PC-9 (cell line): ENCODE measurements at regions not wholly inside any gene's neighbourhood (a gene's known extent, or its start where the extent isn't known, plus 50 kb on each side); places are given as distances from the start of the nearest gene placed in this dataset.

Experiments used
- BruUV-seq: library from RNA; stranded (reverse); fragments of 400-500 nt; replicated peaks from 2 replicates; lab custom pipeline; 2021; lab: Mats Ljungman, UMichigan
- CTCF ChIA-PET: fragments of 300-600 bp; sonication (Branson Sonifier 250); formaldehyde crosslinking; loops from one replicate; lab custom pipeline; 2022; ENCODE audit warnings: antibody characterized with exemption; lab: Charles Lee
- POLR2A ChIA-PET: fragments of 300-600 bp; sonication (Branson Sonifier 250); formaldehyde crosslinking; loops from one replicate; lab custom pipeline; 2022; ENCODE audit warnings: antibody characterized with exemption; ENCODE audit not compliant: unreplicated experiment; lab: Charles Lee
- DNase-seq, 2 experiments: peaks; one replicate each; pipeline versions ENCODE4 v3.0.0 to v3.0.0-alpha.2; 2015 to 2022; ENCODE audit warnings: mixed read lengths in 1 of 2
- H2AFZ ChIP-seq: fragments of 200-600 bp; sonication (generic); 2 replicates; pipeline ENCODE4 v1.8.1; 2017; ENCODE audit warnings: antibody characterized with exemption
- H3F3A ChIP-seq: fragments of 200-600 bp; sonication (generic); 2 replicates; pipeline ENCODE4 v1.8.1; 2017; ENCODE audit warnings: antibody characterized with exemption, mild to moderate bottlenecking, low read depth; ENCODE audit not compliant: insufficient read depth
- H3K27ac ChIP-seq: fragments of 200-600 bp; sonication (generic); 2 replicates; pipeline ENCODE4 v1.6.1; 2016; ENCODE audit warnings: mixed run types
- H3K27me3 ChIP-seq: fragments of 200-600 bp; sonication (generic); 2 replicates; pipeline ENCODE4 v1.6.1; 2016; ENCODE audit warnings: low read depth, mixed run types; ENCODE audit not compliant: insufficient read depth
- H3K36me3 ChIP-seq: fragments of 200-600 bp; sonication (generic); 2 replicates; pipeline ENCODE4 v1.6.1; 2016; ENCODE audit warnings: low read depth, mixed run types
- H3K4me1 ChIP-seq: fragments of 200-600 bp; sonication (generic); replicated peaks from 2 replicates; pipeline ENCODE4 v1.6.1; 2016; ENCODE audit warnings: mixed run types; ENCODE audit not compliant: insufficient read depth
- H3K4me2 ChIP-seq: fragments of 200-600 bp; sonication (generic); 2 replicates; pipeline ENCODE4 v1.6.1; 2017; ENCODE audit warnings: mixed run types
- H3K4me3 ChIP-seq: fragments of 200-600 bp; sonication (generic); 2 replicates; pipeline ENCODE4 v1.6.1; 2016; ENCODE audit warnings: mixed run types
- H3K79me2 ChIP-seq: fragments of 200-600 bp; sonication (generic); 2 replicates; pipeline ENCODE4 v1.6.1; 2017; ENCODE audit warnings: low read depth, mixed run types
- H3K9me2 ChIP-seq: fragments of 200-600 bp; sonication (generic); 2 replicates; pipeline ENCODE4 v1.8.1; 2017; ENCODE audit warnings: mild to moderate bottlenecking; ENCODE audit not compliant: insufficient read depth
- H3K9me3 ChIP-seq: fragments of 200-600 bp; sonication (generic); 2 replicates; pipeline ENCODE4 v1.8.1; 2016; ENCODE audit warnings: low read depth; ENCODE audit not compliant: insufficient read depth
- H4K20me1 ChIP-seq: fragments of 200-600 bp; sonication (generic); 2 replicates; pipeline ENCODE4 v1.8.1; 2017; ENCODE audit not compliant: insufficient read depth
- CTCF ChIP-seq: fragments of 200-600 bp; sonication (generic); conservative IDR thresholded peaks from 2 replicates; pipeline ENCODE4 v1.6.1; 2017; ENCODE audit warnings: mixed run types, antibody characterized with exemption, mild to moderate bottlenecking, moderate library complexity
- EZH2 ChIP-seq: fragments of 200-600 bp; sonication (generic); IDR thresholded peaks from 2 replicates; pipeline ENCODE4 v1.8.0; 2017; ENCODE audit warnings: antibody characterized with exemption, low read depth
- intact Hi-C: fragments of 100-400 bp; cut with micrococcal nuclease; formaldehyde crosslinking; loops from one replicate; pipeline ENCODE4 v1.10.0; 2022; ENCODE audit not compliant: unreplicated experiment

- intact Hi-C loops, result no loop called here
- Histone ChIP-seq H3K4me1 (no peaks in the 10 kb centered on the region), H3K9me3 (no peaks in the 10 kb centered on the region), H3K27me3 (no peaks in the 10 kb centered on the region), H2AFZ (no peak overlapping the region), H3K36me3 (no peaks in the 10 kb centered on the region), H3K4me3 (no peak overlapping the region), H3F3A (no peaks in the 10 kb centered on the region), H3K9me2 (no peaks in the 10 kb centered on the region), H3K79me2 (no peaks in the 10 kb centered on the region), H3K27ac (no peak overlapping the region), H4K20me1 (no peaks in the 10 kb centered on the region), H3K4me2 (no peak overlapping the region)
- TF ChIP-seq EZH2, result no peak
- TF ChIP-seq CTCF, result no peak
- ChIA-PET POLR2A (no interaction called here), CTCF (no interaction called here)
- peak in 1 of 2 experiments; percentile 39 for DNase-seq
- no TSS peak for BruUV-seq
Observed at GRCh38 chr21:16863362-16863905, 649.4 kb upstream of the CXADR start.

- Histone ChIP-seq H4K20me1 (no peaks in the 10 kb centered on the region), H3K9me2 (no peaks in the 10 kb centered on the region), H3F3A (no peaks in the 10 kb centered on the region), H3K27ac (no peak overlapping the region), H3K4me2 (no peak overlapping the region), H3K4me3 (no peak overlapping the region), H3K9me3 (no peaks in the 10 kb centered on the region), H3K27me3 (no peaks in the 10 kb centered on the region), H2AFZ (no peak overlapping the region), H3K4me1 (no peaks in the 10 kb centered on the region), H3K79me2 (no peaks in the 10 kb centered on the region), H3K36me3 (no peaks in the 10 kb centered on the region)
- no TSS peak for BruUV-seq
- ChIA-PET POLR2A (no interaction called here), CTCF (no interaction called here)
- no peak for DNase-seq
- intact Hi-C loops, result no loop called here
- TF ChIP-seq EZH2 (no peak), CTCF (no peak)
Observed at GRCh38 chr21:16863908-16864307, 648.9 kb upstream of the CXADR start.

GRCh38 chr21:16865632-16866031 is 647.2 kb upstream of the CXADR start:
- no peaks in the 10 kb centered on the region for H3K9me2 ChIP-seq
- CTCF ChIA-PET, result no interaction called here
- H3K27me3 ChIP-seq, result no peaks in the 10 kb centered on the region
- H3K36me3 ChIP-seq, result no peaks in the 10 kb centered on the region
- H3K79me2 ChIP-seq, result no peaks in the 10 kb centered on the region
- POLR2A ChIA-PET, result no interaction called here
- no peaks in the 10 kb centered on the region for H3K9me3 ChIP-seq
- DNase-seq, result no peak
- H3K4me3 ChIP-seq, result no peak overlapping the region
- H3K4me2 ChIP-seq, result no peak overlapping the region
- no peaks in the 10 kb centered on the region for H3F3A ChIP-seq
- TF ChIP-seq EZH2, result no peak
- TF ChIP-seq CTCF, result no peak
- BruUV-seq, result no TSS peak
- H2AFZ ChIP-seq, result no peak overlapping the region
- intact Hi-C loops, result no loop called here
- no peak overlapping the region for H3K27ac ChIP-seq
- H3K4me1 ChIP-seq, result no peaks in the 10 kb centered on the region
- H4K20me1 ChIP-seq, result no peaks in the 10 kb centered on the region
